ENCODE measurements at regions not wholly inside any gene's neighbourhood (a gene's known extent, or its start where the extent isn't known, plus 50 kb on each side); places are given as distances from the start of the nearest gene placed in this dataset.

- intact Hi-C loops (cut with micrococcal nuclease; ENCODE audit: unreplicated experiment), result no loop called here
- ChIA-PET POLR2A (interaction anchor here (0.6 to 0.8 kb wide), 2 partner anchors 8 to 1787 kb away, joined by 3 read pairs; no protein-coding TSS in a partner anchor), CTCF (ENCODE audit: unreplicated experiment) (no interaction called here)
- H3K9me3 ChIP-seq (ENCODE audit: low read length), result no peaks in the 10 kb centered on the region
- no peaks in the 10 kb centered on the region for H3K9me2 ChIP-seq (ENCODE audit: insufficient read depth, low read length)
- no peak for DNase-seq (ENCODE audit: low spot score)
- H3K4me2 ChIP-seq (ENCODE audit: low read length), result no peak overlapping the region
- TF ChIP-seq, protein P1, sequence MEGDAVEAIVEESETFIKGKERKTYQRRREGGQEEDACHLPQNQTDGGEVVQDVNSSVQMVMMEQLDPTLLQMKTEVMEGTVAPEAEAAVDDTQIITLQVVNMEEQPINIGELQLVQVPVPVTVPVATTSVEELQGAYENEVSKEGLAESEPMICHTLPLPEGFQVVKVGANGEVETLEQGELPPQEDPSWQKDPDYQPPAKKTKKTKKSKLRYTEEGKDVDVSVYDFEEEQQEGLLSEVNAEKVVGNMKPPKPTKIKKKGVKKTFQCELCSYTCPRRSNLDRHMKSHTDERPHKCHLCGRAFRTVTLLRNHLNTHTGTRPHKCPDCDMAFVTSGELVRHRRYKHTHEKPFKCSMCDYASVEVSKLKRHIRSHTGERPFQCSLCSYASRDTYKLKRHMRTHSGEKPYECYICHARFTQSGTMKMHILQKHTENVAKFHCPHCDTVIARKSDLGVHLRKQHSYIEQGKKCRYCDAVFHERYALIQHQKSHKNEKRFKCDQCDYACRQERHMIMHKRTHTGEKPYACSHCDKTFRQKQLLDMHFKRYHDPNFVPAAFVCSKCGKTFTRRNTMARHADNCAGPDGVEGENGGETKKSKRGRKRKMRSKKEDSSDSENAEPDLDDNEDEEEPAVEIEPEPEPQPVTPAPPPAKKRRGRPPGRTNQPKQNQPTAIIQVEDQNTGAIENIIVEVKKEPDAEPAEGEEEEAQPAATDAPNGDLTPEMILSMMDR (conservative IDR thresholded peaks at IDR 0.05; ENCODE audit: low read length), result no peak
- TF ChIP-seq EZH2phosphoT487 (IDR thresholded peaks at IDR 0.05; ENCODE audit: borderline replicate concordance, low read depth, low read length), result no peak
- H3K27ac ChIP-seq (ENCODE audit: low read depth, low read length, poor library complexity, severe bottlenecking), result no peak overlapping the region
- no peak overlapping the region for H3K4me3 ChIP-seq (ENCODE audit: low read depth, low read length, poor library complexity, severe bottlenecking)
- H3K4me1 ChIP-seq (ENCODE audit: insufficient read depth, low read length, poor library complexity, severe bottlenecking), result no peaks in the 10 kb centered on the region
- H3K36me3 ChIP-seq (ENCODE audit: insufficient read depth, low read length), result no peaks in the 10 kb centered on the region
- BruUV-seq (replicated peaks), result no TSS peak
- H2AFZ ChIP-seq (ENCODE audit: low read length), result no peak overlapping the region
- no peaks in the 10 kb centered on the region for H4K20me1 ChIP-seq (ENCODE audit: insufficient read depth, low read length)
- H3K79me2 ChIP-seq (ENCODE audit: insufficient read depth, low read depth, low read length), result no peaks in the 10 kb centered on the region
Observed at GRCh38 chr13:105572401-105572800, 963.1 kb downstream of the EFNB2 start.

DNA sequence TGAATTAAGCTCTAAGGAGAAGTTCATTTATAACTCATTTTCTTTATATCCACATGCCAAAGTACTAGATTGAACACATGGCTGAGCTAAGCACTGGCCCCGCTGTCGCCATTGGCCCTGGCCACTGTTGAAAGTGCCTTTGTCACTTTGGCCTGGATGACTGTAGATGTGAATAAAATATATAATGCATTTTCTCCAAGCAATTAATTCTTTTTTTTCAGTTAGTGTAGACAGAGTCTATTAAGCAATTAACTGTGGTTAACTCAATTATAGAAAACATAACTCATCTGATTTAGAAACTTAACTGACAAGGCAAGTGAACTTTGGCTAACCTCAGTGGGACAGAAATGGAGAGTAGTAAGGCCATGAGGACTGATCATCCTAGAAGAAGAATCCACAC is 965.6 kb downstream of the EFNB2 start:
- H3K36me3 ChIP-seq (ENCODE audit: insufficient read depth, low read length), result no peaks in the 10 kb centered on the region
- no peak overlapping the region for H3K4me2 ChIP-seq (ENCODE audit: low read length)
- ChIA-PET POLR2A (interaction anchor here (0.6 kb wide), 1 partner anchor 14 kb away, joined by 3 read pairs; no protein-coding TSS in a partner anchor), CTCF (ENCODE audit: unreplicated experiment) (no interaction called here)
- H3K27ac ChIP-seq (ENCODE audit: low read depth, low read length, poor library complexity, severe bottlenecking), result no peak overlapping the region
- no peaks in the 10 kb centered on the region for H3K9me3 ChIP-seq (ENCODE audit: low read length)
- no peaks in the 10 kb centered on the region for H3K4me1 ChIP-seq (ENCODE audit: insufficient read depth, low read length, poor library complexity, severe bottlenecking)
- no TSS peak for BruUV-seq (replicated peaks)
- intact Hi-C loops (cut with micrococcal nuclease; ENCODE audit: unreplicated experiment), result no loop called here
- H2AFZ ChIP-seq (ENCODE audit: low read length), result no peak overlapping the region
- TF ChIP-seq EZH2phosphoT487 (IDR thresholded peaks at IDR 0.05; ENCODE audit: borderline replicate concordance, low read depth, low read length), result no peak
- TF ChIP-seq, protein P1 (conservative IDR thresholded peaks at IDR 0.05; ENCODE audit: low read length), result no peak
- H4K20me1 ChIP-seq (ENCODE audit: insufficient read depth, low read length), result no peaks in the 10 kb centered on the region
- H3K4me3 ChIP-seq (ENCODE audit: low read depth, low read length, poor library complexity, severe bottlenecking), result no peak overlapping the region
- H3K79me2 ChIP-seq (ENCODE audit: insufficient read depth, low read depth, low read length), result no peaks in the 10 kb centered on the region
- H3K9me2 ChIP-seq (ENCODE audit: insufficient read depth, low read length), result no peaks in the 10 kb centered on the region
- no peak for DNase-seq (ENCODE audit: low spot score)

DNA sequence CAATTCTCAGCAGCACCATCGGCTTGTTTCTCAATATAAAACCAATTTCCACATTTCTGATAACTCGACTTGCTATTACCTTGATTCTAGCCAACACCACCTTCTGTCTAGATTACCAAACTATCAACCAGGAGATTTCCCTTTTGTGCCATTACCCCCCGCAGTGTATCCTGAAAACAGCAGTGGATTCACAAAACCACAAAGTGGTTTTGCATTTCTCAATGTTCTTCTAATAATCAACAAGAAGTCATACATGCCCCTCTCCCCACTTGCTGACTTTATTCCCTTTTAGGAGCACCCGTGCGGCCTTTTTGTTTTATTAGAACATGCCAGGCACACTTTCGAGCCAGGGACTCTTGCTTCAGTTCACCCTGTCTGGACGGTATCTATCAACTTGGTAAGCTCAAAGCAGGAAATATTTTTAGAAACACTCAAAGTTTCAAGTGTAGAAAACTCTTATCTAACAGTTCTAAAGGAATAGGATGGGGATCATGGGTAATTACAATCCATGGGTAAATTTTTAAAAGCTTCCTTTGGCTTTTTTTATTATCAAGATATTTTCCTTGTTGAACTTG is 967.4 kb downstream of the EFNB2 start:
- no TSS peak for BruUV-seq (replicated peaks)
- Histone ChIP-seq H3K36me3 (ENCODE audit: insufficient read depth, low read length) (no peaks in the 10 kb centered on the region), H3K79me2 (ENCODE audit: insufficient read depth, low read depth, low read length) (no peaks in the 10 kb centered on the region), H3K4me2 (ENCODE audit: low read length) (no peak overlapping the region), H3K9me3 (ENCODE audit: low read length) (no peaks in the 10 kb centered on the region), H3K4me1 (ENCODE audit: insufficient read depth, low read length, poor library complexity, severe bottlenecking) (no peaks in the 10 kb centered on the region), H2AFZ (ENCODE audit: low read length) (no peak overlapping the region), H4K20me1 (ENCODE audit: insufficient read depth, low read length) (no peaks in the 10 kb centered on the region), H3K9me2 (ENCODE audit: insufficient read depth, low read length) (no peaks in the 10 kb centered on the region), H3K27ac (ENCODE audit: low read depth, low read length, poor library complexity, severe bottlenecking) (no peak overlapping the region), H3K4me3 (ENCODE audit: low read depth, low read length, poor library complexity, severe bottlenecking) (no peak overlapping the region)
- DNase-seq (ENCODE audit: low spot score), result no peak
- CTCF ChIA-PET (ENCODE audit: unreplicated experiment), result no interaction called here
- intact Hi-C loops (cut with micrococcal nuclease; ENCODE audit: unreplicated experiment), result no loop called here
- POLR2A ChIA-PET, result no interaction called here
- TF ChIP-seq, protein P1 (conservative IDR thresholded peaks at IDR 0.05; ENCODE audit: low read length), result no peak
- TF ChIP-seq EZH2phosphoT487 (IDR thresholded peaks at IDR 0.05; ENCODE audit: borderline replicate concordance, low read depth, low read length), result no peak

All from OCI-LY7 (cell line).